Uterus (tissue), 3 donors: ENCODE measurements at regions not wholly inside any gene's neighbourhood (a gene's known extent, or its start where the extent isn't known, plus 50 kb on each side); places are given as distances from the start of the nearest gene placed in this dataset.

Experiments used
- DNase-seq, 2 donors: peaks; one replicate each; pipeline ENCODE4 v3.0.0-alpha.2; 2019 to 2020
- H3K27ac ChIP-seq, 2 donors: fragments of 200-600 bp; sonication (generic); 1 replicate in 1 of 2; 2 replicates in 1 of 2; pipeline ENCODE4 v1.5.1; 2016 to 2018
- H3K27me3 ChIP-seq, 2 donors: fragments of 200-600 bp; sonication (generic); one replicate each; pipeline ENCODE4 v1.5.1; 2018 to 2019; ENCODE audit warnings: control low read depth in 1 of 2
- H3K36me3 ChIP-seq, 2 donors: fragments of 200-600 bp; sonication (generic); one replicate each; pipeline ENCODE4 v1.5.1; 2019; ENCODE audit warnings: control low read depth in 1 of 2
- H3K4me1 ChIP-seq, 2 donors: fragments of 200-600 bp; sonication (generic); one replicate each; pipeline ENCODE4 v1.5.1; 2018 to 2019; ENCODE audit warnings: control low read depth in 1 of 2
- H3K4me3 ChIP-seq, 2 donors: fragments of 200-600 bp; sonication (generic); 1 replicate in 1 of 2; 2 replicates in 1 of 2; pipeline ENCODE4 v1.5.1; 2018 to 2019; ENCODE audit warnings: mild to moderate bottlenecking in 1 of 2
- H3K9me3 ChIP-seq, 2 donors: fragments of 200-600 bp; sonication (generic); one replicate each; pipeline ENCODE4 v1.5.1; 2019; ENCODE audit warnings: control low read depth in 1 of 2
- CTCF ChIP-seq, 4 experiments: fragments of 200-600 bp in 2 of 4; fragments of 450-650 bp in 2 of 4; sonication (generic) in 2 of 4; IDR thresholded peaks; one replicate each; pipeline ENCODE4 v1.5.1; 2016 to 2019; ENCODE audit warnings: antibody characterized with exemption in 4 of 4, mild to moderate bottlenecking in 2 of 4, moderate library complexity in 1 of 4
- POLR2A ChIP-seq, 2 donors: fragments of 450-650 bp; IDR thresholded peaks; one replicate each; pipeline ENCODE4 v1.6.1; 2016; ENCODE audit warnings: antibody characterized with exemption in 2 of 2, mild to moderate bottlenecking in 1 of 2, moderate library complexity in 1 of 2
- intact Hi-C: fragments of 100-400 bp; cut with DNase I; formaldehyde crosslinking; loops from one replicate; pipeline ENCODE4 v1.15.1; 2023; ENCODE audit warnings: low total_unique reads
- donor health status: DM: yes; HTN: yes; CAD: no.

DNA sequence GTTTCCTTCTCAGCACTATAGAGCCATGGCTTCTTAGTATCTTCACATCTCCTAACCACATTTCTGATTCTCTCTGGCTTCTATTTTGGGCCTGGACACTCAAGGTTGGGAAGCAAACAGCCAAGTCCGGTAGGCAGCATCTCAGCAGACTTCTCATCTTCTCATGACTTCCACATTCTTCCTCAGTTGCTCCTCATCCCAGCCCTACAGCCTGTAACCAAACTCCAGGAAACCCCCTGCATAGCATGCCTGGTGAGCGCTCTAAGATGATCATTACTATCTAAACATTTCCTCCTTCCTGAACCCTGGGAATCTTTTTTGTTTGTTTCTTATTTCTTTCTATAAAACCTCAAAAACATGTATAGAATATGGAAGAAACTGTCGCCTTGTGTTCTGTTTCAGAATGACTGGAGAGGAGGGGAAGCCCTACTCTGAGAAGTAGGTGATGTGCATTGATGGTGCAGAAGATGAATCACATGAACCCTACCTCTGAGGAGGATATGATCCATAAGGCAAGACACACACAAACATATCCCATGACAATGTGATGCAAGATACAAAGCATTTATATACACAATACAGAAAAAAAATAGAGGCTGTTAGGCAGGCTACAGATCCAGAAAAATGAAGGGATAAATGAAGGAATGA, 219.8 kb upstream of the GYPA start:
- Histone ChIP-seq H3K36me3 (no peaks in the 10 kb centered on the region), H3K9me3 (no peaks in the 10 kb centered on the region), H3K4me1 (peaks cover 0 to 4% of the 10 kb centered on the region in 2 donors), H3K27ac (no peak overlapping the region), H3K27me3 (no peaks in the 10 kb centered on the region), H3K4me3 (no peak overlapping the region)
- no peak for DNase-seq
- TF ChIP-seq CTCF (IDR thresholded peaks at IDR 0.05) (no peak), POLR2A (IDR thresholded peaks at IDR 0.05) (no peak)
- intact Hi-C loops, result no loop called here

DNA sequence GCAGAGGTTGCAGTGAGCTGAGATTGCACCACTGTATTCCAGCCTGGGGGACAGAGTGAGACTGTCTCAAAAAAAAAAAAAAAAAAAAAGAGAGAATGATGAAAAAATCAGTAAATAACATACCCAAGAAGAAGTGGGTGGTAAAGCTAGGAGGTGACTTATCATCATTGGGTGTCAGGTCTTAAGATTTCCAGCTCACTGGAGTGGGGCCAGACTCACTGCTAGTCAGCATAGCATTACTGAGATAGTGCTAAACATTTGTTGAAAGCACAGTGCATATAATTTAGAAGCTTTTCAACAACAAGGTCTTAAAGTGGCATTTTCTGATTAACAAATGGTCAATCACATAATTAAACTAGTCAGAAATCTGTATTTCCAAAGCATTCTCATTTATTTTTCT, 221.8 kb upstream of the GYPA start:
- no peaks in the 10 kb centered on the region for H3K4me1 ChIP-seq
- no peak overlapping the region for H3K4me3 ChIP-seq
- H3K27ac ChIP-seq, result no peak overlapping the region
- H3K27me3 ChIP-seq, result no peaks in the 10 kb centered on the region
- no peaks in the 10 kb centered on the region for H3K9me3 ChIP-seq
- intact Hi-C loops, result no loop called here
- no peaks in the 10 kb centered on the region for H3K36me3 ChIP-seq
- TF ChIP-seq POLR2A (IDR thresholded peaks at IDR 0.05) (no peak), CTCF (IDR thresholded peaks at IDR 0.05) (no peak)
- no peak for DNase-seq

- Histone ChIP-seq H3K4me1 (no peaks in the 10 kb centered on the region), H3K27me3 (no peaks in the 10 kb centered on the region), H3K9me3 (no peaks in the 10 kb centered on the region), H3K36me3 (no peaks in the 10 kb centered on the region), H3K4me3 (no peak overlapping the region), H3K27ac (no peak overlapping the region)
- intact Hi-C loops, result no loop called here
- TF ChIP-seq CTCF (IDR thresholded peaks at IDR 0.05) (no peak), POLR2A (IDR thresholded peaks at IDR 0.05) (no peak)
- DNase-seq, result no peak
These were observed 223.4 kb upstream of the GYPA start for GRCh38 chr4:144363890-144364289.

- Histone ChIP-seq H3K27me3 (no peaks in the 10 kb centered on the region), H3K36me3 (no peaks in the 10 kb centered on the region), H3K27ac (no peak overlapping the region), H3K9me3 (no peaks in the 10 kb centered on the region), H3K4me1 (no peaks in the 10 kb centered on the region), H3K4me3 (no peak overlapping the region)
- TF ChIP-seq CTCF (IDR thresholded peaks at IDR 0.05), result no peak
- no peak for TF ChIP-seq POLR2A (IDR thresholded peaks at IDR 0.05)
- no peak for DNase-seq
- intact Hi-C loops, result no loop called here
These were observed 225.9 kb upstream of the GYPA start for GRCh38 chr4:144366425-144366824.

DNA sequence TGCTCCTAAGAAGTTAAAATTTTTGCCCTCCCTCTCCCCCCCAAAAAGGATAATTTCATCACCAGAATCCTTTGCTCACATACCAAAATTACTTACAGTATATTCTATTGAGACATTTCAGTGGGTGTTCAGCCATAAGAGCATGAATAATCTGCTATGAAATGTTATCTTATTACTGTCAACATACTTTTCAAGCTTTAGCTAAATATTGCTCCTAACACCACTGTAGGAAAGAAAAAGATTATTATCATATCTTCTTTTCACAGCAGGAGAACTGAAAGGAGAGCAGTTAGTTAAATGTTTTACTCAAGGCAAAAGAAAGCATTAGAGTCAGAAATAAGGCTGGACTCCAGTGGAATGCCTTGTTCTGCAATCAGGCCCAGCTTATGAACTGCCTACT, 231.0 kb upstream of the GYPA start:
- TF ChIP-seq POLR2A (IDR thresholded peaks at IDR 0.05), result no peak
- no peak for TF ChIP-seq CTCF (IDR thresholded peaks at IDR 0.05)
- Histone ChIP-seq H3K9me3 (no peaks in the 10 kb centered on the region), H3K27me3 (no peaks in the 10 kb centered on the region), H3K4me1 (no peaks in the 10 kb centered on the region), H3K27ac (no peak overlapping the region), H3K4me3 (no peak overlapping the region), H3K36me3 (no peaks in the 10 kb centered on the region)
- no peak for DNase-seq
- intact Hi-C loops, result no loop called here
